ENCODE measurements at regions not wholly inside any gene's neighbourhood (a gene's known extent, or its start where the extent isn't known, plus 50 kb on each side); places are given as distances from the start of the nearest gene placed in this dataset.

GRCh38 chr6:43880236-43881137 lies 110.5 kb downstream of the VEGFA start:
- no peaks in the 10 kb centered on the region for H3K9me3 ChIP-seq (ENCODE audit: control insufficient read depth in 1 of 2, low read length in 2 of 2)
- H3K27me3 ChIP-seq (ENCODE audit: low read depth, low read length): no peaks in the 10 kb centered on the region
- H3K36me3 ChIP-seq (ENCODE audit: control insufficient read depth in 1 of 2, insufficient read depth in 2 of 2, low read length in 2 of 2): no peaks in the 10 kb centered on the region
- no peak overlapping the region for H3K27ac ChIP-seq (ENCODE audit: low read length)
- H3K4me1 ChIP-seq (ENCODE audit: control insufficient read depth in 1 of 2, insufficient read depth in 2 of 2, low read length in 2 of 2): peaks cover 0 to 4% of the 10 kb centered on the region in 2 donors
- no peak overlapping the region for H3K4me3 ChIP-seq (ENCODE audit: low read depth in 1 of 2, low read length in 2 of 2)

- H3K36me3 ChIP-seq (ENCODE audit: control insufficient read depth in 1 of 2, insufficient read depth in 2 of 2, low read length in 2 of 2): no peaks in the 10 kb centered on the region
- no peak overlapping the region for H3K27ac ChIP-seq (ENCODE audit: low read length)
- no peaks in the 10 kb centered on the region for H3K27me3 ChIP-seq (ENCODE audit: low read depth, low read length)
- peaks cover 0 to 4% of the 10 kb centered on the region in 2 donors for H3K4me1 ChIP-seq (ENCODE audit: control insufficient read depth in 1 of 2, insufficient read depth in 2 of 2, low read length in 2 of 2)
- H3K9me3 ChIP-seq (ENCODE audit: control insufficient read depth in 1 of 2, low read length in 2 of 2): no peaks in the 10 kb centered on the region
- no peak overlapping the region for H3K4me3 ChIP-seq (ENCODE audit: low read depth in 1 of 2, low read length in 2 of 2)
Measured at GRCh38 chr6:43879722-43880121, 109.7 kb downstream of the VEGFA start.

- H3K27ac ChIP-seq (ENCODE audit: low read length): no peak overlapping the region
- H3K4me3 ChIP-seq (ENCODE audit: low read depth in 1 of 2, low read length in 2 of 2): no peak overlapping the region
- no peaks in the 10 kb centered on the region for H3K27me3 ChIP-seq (ENCODE audit: low read depth, low read length)
- no peaks in the 10 kb centered on the region for H3K36me3 ChIP-seq (ENCODE audit: control insufficient read depth in 1 of 2, insufficient read depth in 2 of 2, low read length in 2 of 2)
- H3K9me3 ChIP-seq (ENCODE audit: control insufficient read depth in 1 of 2, low read length in 2 of 2): no peaks in the 10 kb centered on the region
- peaks cover 0 to 4% of the 10 kb centered on the region in 2 donors for H3K4me1 ChIP-seq (ENCODE audit: control insufficient read depth in 1 of 2, insufficient read depth in 2 of 2, low read length in 2 of 2)
Measured at GRCh38 chr6:43878823-43879495, 108.9 kb downstream of the VEGFA start.

GRCh38 chr6:43878127-43878634 lies 108.2 kb downstream of the VEGFA start:
- Histone ChIP-seq H3K4me1 (ENCODE audit: control insufficient read depth in 1 of 2, insufficient read depth in 2 of 2, low read length in 2 of 2) (no peaks in the 10 kb centered on the region), H3K27me3 (ENCODE audit: low read depth, low read length) (no peaks in the 10 kb centered on the region), H3K36me3 (ENCODE audit: control insufficient read depth in 1 of 2, insufficient read depth in 2 of 2, low read length in 2 of 2) (no peaks in the 10 kb centered on the region), H3K27ac (ENCODE audit: low read length) (no peak overlapping the region), H3K9me3 (ENCODE audit: control insufficient read depth in 1 of 2, low read length in 2 of 2) (no peaks in the 10 kb centered on the region), H3K4me3 (ENCODE audit: low read depth in 1 of 2, low read length in 2 of 2) (no peak overlapping the region)

GRCh38 chr6:43877463-43878126 lies 107.6 kb downstream of the VEGFA start:
- H3K36me3 ChIP-seq (ENCODE audit: control insufficient read depth in 1 of 2, insufficient read depth in 2 of 2, low read length in 2 of 2): no peaks in the 10 kb centered on the region
- H3K9me3 ChIP-seq (ENCODE audit: control insufficient read depth in 1 of 2, low read length in 2 of 2): no peaks in the 10 kb centered on the region
- no peak overlapping the region for H3K27ac ChIP-seq (ENCODE audit: low read length)
- H3K4me1 ChIP-seq (ENCODE audit: control insufficient read depth in 1 of 2, insufficient read depth in 2 of 2, low read length in 2 of 2): no peaks in the 10 kb centered on the region
- H3K27me3 ChIP-seq (ENCODE audit: low read depth, low read length): no peaks in the 10 kb centered on the region
- no peak overlapping the region for H3K4me3 ChIP-seq (ENCODE audit: low read depth in 1 of 2, low read length in 2 of 2)

- H3K27me3 ChIP-seq (ENCODE audit: low read depth, low read length): no peaks in the 10 kb centered on the region
- no peaks in the 10 kb centered on the region for H3K36me3 ChIP-seq (ENCODE audit: control insufficient read depth in 1 of 2, insufficient read depth in 2 of 2, low read length in 2 of 2)
- no peak overlapping the region for H3K4me3 ChIP-seq (ENCODE audit: low read depth in 1 of 2, low read length in 2 of 2)
- no peaks in the 10 kb centered on the region for H3K9me3 ChIP-seq (ENCODE audit: control insufficient read depth in 1 of 2, low read length in 2 of 2)
- H3K4me1 ChIP-seq (ENCODE audit: control insufficient read depth in 1 of 2, insufficient read depth in 2 of 2, low read length in 2 of 2): no peaks in the 10 kb centered on the region
- no peak overlapping the region for H3K27ac ChIP-seq (ENCODE audit: low read length)
Measured at GRCh38 chr6:43877036-43877435, 107.0 kb downstream of the VEGFA start.

- Histone ChIP-seq H3K36me3 (ENCODE audit: control insufficient read depth in 1 of 2, insufficient read depth in 2 of 2, low read length in 2 of 2) (no peaks in the 10 kb centered on the region), H3K27me3 (ENCODE audit: low read depth, low read length) (no peaks in the 10 kb centered on the region), H3K27ac (ENCODE audit: low read length) (no peak overlapping the region), H3K9me3 (ENCODE audit: control insufficient read depth in 1 of 2, low read length in 2 of 2) (no peaks in the 10 kb centered on the region), H3K4me3 (ENCODE audit: low read depth in 1 of 2, low read length in 2 of 2) (no peak overlapping the region), H3K4me1 (ENCODE audit: control insufficient read depth in 1 of 2, insufficient read depth in 2 of 2, low read length in 2 of 2) (no peaks in the 10 kb centered on the region)
Measured at GRCh38 chr6:43876602-43877001, 106.6 kb downstream of the VEGFA start.

- H3K4me3 ChIP-seq (ENCODE audit: low read depth in 1 of 2, low read length in 2 of 2): no peak overlapping the region
- no peaks in the 10 kb centered on the region for H3K4me1 ChIP-seq (ENCODE audit: control insufficient read depth in 1 of 2, insufficient read depth in 2 of 2, low read length in 2 of 2)
- no peak overlapping the region for H3K27ac ChIP-seq (ENCODE audit: low read length)
- no peaks in the 10 kb centered on the region for H3K36me3 ChIP-seq (ENCODE audit: control insufficient read depth in 1 of 2, insufficient read depth in 2 of 2, low read length in 2 of 2)
- H3K9me3 ChIP-seq (ENCODE audit: control insufficient read depth in 1 of 2, low read length in 2 of 2): no peaks in the 10 kb centered on the region
- H3K27me3 ChIP-seq (ENCODE audit: low read depth, low read length): no peaks in the 10 kb centered on the region
Measured at GRCh38 chr6:43875849-43876572, 106.0 kb downstream of the VEGFA start.

GRCh38 chr6:43874814-43875590 lies 105.0 kb downstream of the VEGFA start:
- H3K9me3 ChIP-seq (ENCODE audit: control insufficient read depth in 1 of 2, low read length in 2 of 2): no peaks in the 10 kb centered on the region
- H3K4me3 ChIP-seq (ENCODE audit: low read depth in 1 of 2, low read length in 2 of 2): no peak overlapping the region
- H3K27ac ChIP-seq (ENCODE audit: low read length): no peak overlapping the region
- no peaks in the 10 kb centered on the region for H3K27me3 ChIP-seq (ENCODE audit: low read depth, low read length)
- no peaks in the 10 kb centered on the region for H3K36me3 ChIP-seq (ENCODE audit: control insufficient read depth in 1 of 2, insufficient read depth in 2 of 2, low read length in 2 of 2)
- H3K4me1 ChIP-seq (ENCODE audit: control insufficient read depth in 1 of 2, insufficient read depth in 2 of 2, low read length in 2 of 2): no peaks in the 10 kb centered on the region

All from muscle layer of duodenum (tissue), 2 donors.